PC-9 (cell line): ENCODE measurements at regions not wholly inside any gene's neighbourhood (a gene's known extent, or its start where the extent isn't known, plus 50 kb on each side); places are given as distances from the start of the nearest gene placed in this dataset.

Experiments used
- CTCF ChIP-seq: fragments of 200-600 bp; sonication (generic); conservative IDR thresholded peaks from 2 replicates; pipeline ENCODE4 v1.6.1; 2017; ENCODE audit warnings: mixed run types, antibody characterized with exemption, mild to moderate bottlenecking, moderate library complexity
- EZH2 ChIP-seq: fragments of 200-600 bp; sonication (generic); IDR thresholded peaks from 2 replicates; pipeline ENCODE4 v1.8.0; 2017; ENCODE audit warnings: antibody characterized with exemption, low read depth

- TF ChIP-seq CTCF, result no peak
- TF ChIP-seq EZH2, result no peak
Measured at GRCh38 chr5:166505544-166505943, 1785.9 kb upstream of the WWC1 start.
